Suppressor macrophage treated with lipopolysaccharide for 4 hours (primary cell): ENCODE measurements at regions not wholly inside any gene's neighbourhood (a gene's known extent, or its start where the extent isn't known, plus 50 kb on each side); places are given as distances from the start of the nearest gene placed in this dataset.
"Not testable (repeated sequence)": the region's sequence is repeated elsewhere in the genome, so short reads cannot be mapped to it uniquely, and the experiment has no call there.

Experiments
- DNase-seq: peaks from one replicate; pipeline ENCODE4 v3.0.0-alpha.2; 2020

DNA sequence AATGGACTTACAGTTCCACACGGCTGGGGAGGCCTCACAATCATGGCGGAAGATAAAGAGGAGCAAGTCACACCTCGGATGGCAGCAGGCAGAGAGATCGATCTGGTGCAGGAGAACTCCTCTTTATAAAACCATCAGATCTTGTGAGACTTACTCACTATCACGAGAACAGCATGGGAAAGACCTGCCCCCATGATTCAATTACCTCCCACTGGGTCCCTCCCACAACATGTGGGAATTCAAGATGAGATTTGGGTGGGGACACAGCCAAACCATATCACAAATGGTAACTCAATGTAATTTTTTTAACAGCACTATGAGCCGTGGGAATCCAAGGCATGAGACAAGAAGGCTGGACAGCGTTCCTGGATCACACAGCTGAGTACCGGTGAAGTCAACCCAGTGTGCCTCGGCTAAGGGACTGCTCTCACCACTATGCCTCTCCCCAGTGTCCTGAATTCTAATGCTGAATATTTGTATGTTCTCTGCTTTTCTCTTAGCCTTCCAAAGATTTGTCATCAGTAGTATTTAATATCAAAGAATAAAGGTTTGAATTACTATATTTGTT lies 84.3 kb downstream of the IRS2 start:
- not testable (repeated sequence) for DNase-seq

- peak; percentile 45 for DNase-seq
Measured at GRCh38 chr13:109700176-109700575, 86.2 kb downstream of the IRS2 start.

GRCh38 chr13:109699628-109700071 lies 86.7 kb downstream of the IRS2 start:
- no peak for DNase-seq

GRCh38 chr13:109698779-109699178 lies 87.6 kb downstream of the IRS2 start:
- peak; percentile 62 for DNase-seq

DNA sequence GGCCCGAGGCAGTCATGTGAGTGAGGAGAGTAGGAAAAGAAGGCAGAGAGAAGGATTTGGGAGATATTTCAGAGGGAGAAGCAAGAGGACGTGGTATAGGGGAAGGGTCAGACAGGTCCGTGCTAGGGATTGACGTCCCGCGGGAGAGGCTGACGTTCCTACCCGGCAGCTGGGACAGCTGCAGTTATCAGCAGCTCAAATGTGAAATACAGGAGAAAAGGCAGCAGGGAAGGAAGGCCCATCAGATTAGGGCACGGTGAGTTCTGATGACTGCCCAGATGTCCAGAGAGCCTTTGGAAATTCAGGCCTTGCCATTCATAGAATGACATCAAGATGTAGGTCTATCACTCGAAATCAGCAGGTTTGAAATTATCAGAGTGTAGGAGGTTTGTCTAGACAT lies 88.4 kb downstream of the IRS2 start:
- DNase-seq: no peak

GRCh38 chr13:109695402-109696190 lies 90.8 kb downstream of the IRS2 start:
- no peak for DNase-seq

- no peak for DNase-seq
Measured at GRCh38 chr13:109694972-109695371, 91.4 kb downstream of the IRS2 start.

DNA sequence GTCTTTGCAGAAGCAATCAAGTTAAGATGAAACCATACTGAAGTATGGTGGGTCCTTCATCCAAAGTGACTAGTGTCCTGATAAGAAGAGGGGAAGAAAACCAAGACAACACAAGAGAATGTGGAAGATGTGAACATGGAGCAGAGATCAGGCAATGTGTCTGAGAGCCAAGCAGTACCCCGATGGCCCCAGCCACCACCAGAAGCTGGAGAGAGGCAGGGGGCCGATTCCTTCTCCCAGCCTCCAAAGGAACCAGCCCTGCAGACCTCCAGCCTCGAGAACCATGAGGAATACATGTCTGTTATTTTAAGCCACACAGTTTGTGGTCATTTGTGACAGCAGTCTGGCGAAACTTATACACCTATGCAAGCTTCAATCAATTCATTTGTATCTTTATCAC lies 93.2 kb downstream of the IRS2 start:
- no peak for DNase-seq

DNA sequence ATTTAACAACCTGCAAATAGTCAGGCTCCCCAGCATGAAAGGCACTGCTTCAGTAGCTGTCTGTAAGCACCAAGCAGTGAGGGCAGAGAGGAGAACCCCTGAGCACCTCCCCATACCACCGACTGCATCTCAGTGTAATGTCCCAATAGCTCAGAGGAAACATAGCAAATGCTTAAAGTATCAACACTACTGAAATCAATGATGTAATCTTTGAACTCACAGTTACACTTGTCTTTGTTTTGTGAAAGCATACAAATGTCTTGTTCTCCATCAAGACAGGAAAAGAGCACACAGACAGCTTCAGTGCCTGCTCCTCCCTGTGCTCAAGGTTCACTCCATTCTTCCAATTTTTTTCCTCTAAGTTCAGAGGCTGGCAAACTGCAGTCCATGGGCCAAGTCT lies 94.7 kb downstream of the IRS2 start:
- no peak for DNase-seq

GRCh38 chr13:109687559-109688448 lies 98.6 kb downstream of the IRS2 start:
- DNase-seq: no peak

GRCh38 chr13:109685203-109685602 lies 101.2 kb downstream of the IRS2 start:
- no peak for DNase-seq

DNA sequence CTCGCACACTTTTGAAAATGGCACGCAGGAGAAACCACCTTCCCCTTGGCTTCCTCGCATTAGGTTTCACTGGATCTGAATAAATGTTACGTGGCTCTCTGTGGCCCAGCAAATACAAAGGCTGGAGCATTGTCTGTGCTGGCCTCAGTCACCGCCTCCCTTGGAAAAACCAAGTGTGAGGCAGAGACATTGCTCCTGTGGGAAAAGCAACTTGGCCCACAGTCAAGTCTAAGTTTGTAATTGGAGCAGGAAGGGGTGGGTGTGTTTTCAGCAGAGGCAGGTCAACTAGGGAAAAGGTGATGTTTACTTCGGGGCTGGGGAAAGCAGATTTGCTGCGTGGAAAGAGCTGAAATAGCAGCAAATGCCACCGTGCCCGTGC lies 101.6 kb downstream of the IRS2 start:
- no peak for DNase-seq

DNA sequence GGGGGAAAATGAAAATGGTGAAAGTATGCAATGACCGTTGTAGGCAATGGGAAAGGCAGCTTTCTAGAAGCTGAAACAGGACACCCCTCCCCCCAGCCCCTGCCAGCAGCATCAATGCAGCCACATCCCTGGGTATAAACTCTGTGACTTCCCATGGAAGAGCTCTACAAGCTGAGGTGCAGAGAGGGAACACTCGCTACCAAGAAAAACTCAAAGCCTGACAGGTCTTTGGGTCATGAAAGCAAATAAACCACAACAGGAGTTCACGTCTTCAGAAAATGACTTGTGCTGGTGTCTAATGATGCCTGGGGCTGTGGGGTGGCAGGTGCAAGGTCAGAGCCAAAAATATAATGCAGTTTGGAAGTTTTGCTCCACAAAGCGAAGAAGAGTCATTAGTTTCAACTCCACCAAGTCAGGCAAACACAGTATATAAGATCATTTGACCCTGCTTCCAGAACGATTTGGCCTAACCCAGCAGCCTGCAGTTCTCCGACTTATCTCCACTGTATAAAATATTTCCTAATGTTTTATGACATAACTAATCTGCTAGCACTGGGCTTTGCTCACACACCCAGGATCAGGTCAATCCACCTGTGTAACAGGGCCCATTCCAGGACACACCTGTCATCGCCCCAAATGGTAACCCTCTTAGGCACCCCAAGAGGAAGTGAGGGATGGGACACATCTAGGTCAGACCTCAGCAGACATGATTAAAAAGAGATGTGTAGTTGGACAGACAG lies 102.1 kb downstream of the IRS2 start:
- no peak for DNase-seq

DNA sequence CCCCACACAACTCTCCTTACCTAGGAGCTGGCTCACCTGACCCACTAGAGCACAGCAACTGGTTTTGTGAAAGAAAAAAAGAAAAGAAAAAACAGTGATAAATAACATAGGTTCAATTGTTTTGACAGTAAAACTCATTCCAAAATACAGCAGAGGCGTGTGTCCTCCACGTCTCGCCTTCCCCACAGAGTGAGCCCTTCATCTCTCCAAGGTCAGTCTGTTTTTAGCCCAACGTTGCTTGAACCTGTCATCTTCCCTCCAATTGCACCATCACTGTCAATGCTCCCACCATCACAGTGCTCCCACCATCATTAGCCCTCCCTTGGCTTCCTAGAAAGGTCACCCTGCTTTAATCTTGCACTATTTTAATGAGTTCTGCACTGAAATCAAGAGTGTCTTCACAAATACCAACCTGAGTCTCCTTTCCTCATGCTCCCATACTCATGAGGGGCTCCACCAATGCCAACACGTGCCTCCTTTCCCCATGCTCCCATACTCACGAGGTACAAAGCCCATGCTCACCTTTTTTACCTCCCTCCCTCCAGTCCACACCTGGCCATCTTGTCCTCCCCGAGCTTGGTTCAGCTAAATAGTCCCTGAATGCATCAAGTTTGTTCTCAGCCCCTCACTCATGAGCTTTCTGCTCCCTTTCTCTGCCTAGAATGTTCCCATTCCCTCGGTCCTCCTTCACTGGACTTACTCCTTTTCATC lies 103.7 kb downstream of the IRS2 start:
- DNase-seq: no peak

GRCh38 chr13:109680930-109681329 lies 105.5 kb downstream of the IRS2 start:
- DNase-seq: no peak

DNA sequence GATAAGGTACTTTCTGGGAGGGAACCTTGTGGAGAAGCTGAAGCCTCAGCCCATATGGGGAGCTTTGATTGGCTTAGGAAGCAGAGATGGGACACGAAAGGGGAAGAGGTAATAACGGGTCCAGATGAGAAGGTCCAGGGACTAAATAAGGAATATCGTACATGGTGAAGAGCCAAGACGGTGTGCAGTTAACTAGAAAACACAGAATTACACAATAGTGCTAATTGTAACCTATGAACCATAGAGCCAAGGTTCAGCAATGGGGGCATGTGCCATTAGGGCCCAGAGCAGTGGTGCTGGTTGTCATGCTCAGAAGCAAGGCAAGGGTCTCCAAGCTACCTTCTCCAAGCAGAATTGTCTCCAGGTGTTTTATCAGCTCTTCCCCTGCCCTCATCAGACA lies 106.1 kb downstream of the IRS2 start:
- no peak for DNase-seq

- no peak for DNase-seq
Measured at GRCh38 chr13:109678459-109678858, 107.9 kb downstream of the IRS2 start.

GRCh38 chr13:109677206-109677605 lies 109.2 kb downstream of the IRS2 start:
- DNase-seq: no peak

- DNase-seq: no peak
Measured at GRCh38 chr13:109673477-109673876, 112.9 kb downstream of the IRS2 start.

DNA sequence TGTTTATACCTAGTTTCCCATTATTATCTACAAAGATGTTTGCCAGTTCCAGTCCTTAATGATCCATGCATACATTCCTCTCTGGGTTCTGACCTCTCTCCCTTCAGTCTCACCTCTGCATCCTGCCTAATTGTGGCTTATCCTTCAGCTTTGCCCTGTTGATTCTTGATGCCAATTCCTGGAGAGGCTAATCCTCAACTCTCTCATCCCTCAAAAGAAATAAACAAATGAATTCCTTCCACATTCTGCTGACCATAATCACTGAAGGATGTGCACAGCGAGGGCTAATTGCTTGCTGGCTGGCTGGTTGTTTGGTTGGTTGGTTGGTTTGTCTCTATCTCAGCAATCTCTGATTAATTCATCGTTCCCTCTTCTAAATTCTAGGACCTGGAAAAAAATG lies 113.8 kb downstream of the IRS2 start:
- no peak for DNase-seq

- DNase-seq: no peak
Measured at GRCh38 chr13:109671919-109672318, 114.5 kb downstream of the IRS2 start.

GRCh38 chr13:109670776-109671175 lies 115.6 kb downstream of the IRS2 start:
- DNase-seq: no peak
